HepG2 (cell line): ENCODE measurements at regions not wholly inside any gene's neighbourhood (a gene's known extent, or its start where the extent isn't known, plus 50 kb on each side); places are given as distances from the start of the nearest gene placed in this dataset.

Source experiments
- FOSL2 ChIP-seq: sonication (generic); formaldehyde crosslinking; IDR thresholded peaks from 2 replicates; pipeline ENCODE4 v1.4.0; 2020; ENCODE audit warnings: missing genetic modification reagents
- KDM1A ChIP-seq: IDR thresholded peaks from 2 replicates; pipeline ENCODE4 v1.6.1; 2016; ENCODE audit warnings: missing compliant biosample characterization
- ZNF781 ChIP-seq: sonication (generic); formaldehyde crosslinking; IDR thresholded peaks from 2 replicates; pipeline ENCODE4 v1.5.1; 2020; ENCODE audit warnings: borderline replicate concordance, mild to moderate bottlenecking, missing genetic modification reagents; ENCODE audit errors: not compliant biosample characterization
- ZSCAN20 ChIP-seq: sonication (generic); formaldehyde crosslinking; IDR thresholded peaks from 2 replicates; pipeline ENCODE4 v1.4.0; 2020; ENCODE audit warnings: missing genetic modification reagents, mild to moderate bottlenecking, borderline replicate concordance
- TF ChIP-seq, protein P1 (sequence below): sonication (generic); formaldehyde crosslinking; IDR thresholded peaks from 2 replicates; pipeline ENCODE4 v1.4.0; 2020; ENCODE audit warnings: missing genetic modification reagents, low read depth, mild to moderate bottlenecking, borderline replicate concordance
- TF ChIP-seq, protein P2 (sequence below): sonication (generic); formaldehyde crosslinking; IDR thresholded peaks from 2 replicates; pipeline ENCODE4 v1.4.0; 2020; ENCODE audit warnings: missing genetic modification reagents, borderline replicate concordance
- TF ChIP-seq, protein P3 (sequence below): sonication (generic); formaldehyde crosslinking; IDR thresholded peaks from 2 replicates; pipeline ENCODE4 v1.4.0; 2020; ENCODE audit warnings: missing genetic modification reagents, borderline replicate concordance
- TF ChIP-seq, protein P4 (sequence below): sonication (generic); formaldehyde crosslinking; IDR thresholded peaks from 2 replicates; pipeline ENCODE4 v1.4.0; 2020; ENCODE audit warnings: missing genetic modification reagents

GRCh38 chr6:134828641-134829040, 121.3 kb downstream of the ALDH8A1 start:
- TF ChIP-seq, protein P1, sequence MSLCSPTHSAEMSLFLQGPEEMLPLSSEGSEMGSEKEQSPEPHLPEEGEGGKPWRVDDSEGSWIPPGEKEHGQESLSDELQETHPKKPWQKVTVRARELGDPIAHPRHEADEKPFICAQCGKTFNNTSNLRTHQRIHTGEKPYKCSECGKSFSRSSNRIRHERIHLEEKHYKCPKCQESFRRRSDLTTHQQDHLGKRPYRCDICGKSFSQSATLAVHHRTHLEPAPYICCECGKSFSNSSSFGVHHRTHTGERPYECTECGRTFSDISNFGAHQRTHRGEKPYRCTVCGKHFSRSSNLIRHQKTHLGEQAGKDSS: no peak
- TF ChIP-seq KDM1A (CRISPR knock-in tag): no peak
- TF ChIP-seq, protein P2, sequence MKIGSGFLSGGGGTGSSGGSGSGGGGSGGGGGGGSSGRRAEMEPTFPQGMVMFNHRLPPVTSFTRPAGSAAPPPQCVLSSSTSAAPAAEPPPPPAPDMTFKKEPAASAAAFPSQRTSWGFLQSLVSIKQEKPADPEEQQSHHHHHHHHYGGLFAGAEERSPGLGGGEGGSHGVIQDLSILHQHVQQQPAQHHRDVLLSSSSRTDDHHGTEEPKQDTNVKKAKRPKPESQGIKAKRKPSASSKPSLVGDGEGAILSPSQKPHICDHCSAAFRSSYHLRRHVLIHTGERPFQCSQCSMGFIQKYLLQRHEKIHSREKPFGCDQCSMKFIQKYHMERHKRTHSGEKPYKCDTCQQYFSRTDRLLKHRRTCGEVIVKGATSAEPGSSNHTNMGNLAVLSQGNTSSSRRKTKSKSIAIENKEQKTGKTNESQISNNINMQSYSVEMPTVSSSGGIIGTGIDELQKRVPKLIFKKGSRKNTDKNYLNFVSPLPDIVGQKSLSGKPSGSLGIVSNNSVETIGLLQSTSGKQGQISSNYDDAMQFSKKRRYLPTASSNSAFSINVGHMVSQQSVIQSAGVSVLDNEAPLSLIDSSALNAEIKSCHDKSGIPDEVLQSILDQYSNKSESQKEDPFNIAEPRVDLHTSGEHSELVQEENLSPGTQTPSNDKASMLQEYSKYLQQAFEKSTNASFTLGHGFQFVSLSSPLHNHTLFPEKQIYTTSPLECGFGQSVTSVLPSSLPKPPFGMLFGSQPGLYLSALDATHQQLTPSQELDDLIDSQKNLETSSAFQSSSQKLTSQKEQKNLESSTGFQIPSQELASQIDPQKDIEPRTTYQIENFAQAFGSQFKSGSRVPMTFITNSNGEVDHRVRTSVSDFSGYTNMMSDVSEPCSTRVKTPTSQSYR (CRISPR knock-in tag): no peak
- no peak for TF ChIP-seq ZNF781 (CRISPR knock-in tag)
- TF ChIP-seq ZSCAN20 (CRISPR knock-in tag): no peak
- TF ChIP-seq, protein P3, sequence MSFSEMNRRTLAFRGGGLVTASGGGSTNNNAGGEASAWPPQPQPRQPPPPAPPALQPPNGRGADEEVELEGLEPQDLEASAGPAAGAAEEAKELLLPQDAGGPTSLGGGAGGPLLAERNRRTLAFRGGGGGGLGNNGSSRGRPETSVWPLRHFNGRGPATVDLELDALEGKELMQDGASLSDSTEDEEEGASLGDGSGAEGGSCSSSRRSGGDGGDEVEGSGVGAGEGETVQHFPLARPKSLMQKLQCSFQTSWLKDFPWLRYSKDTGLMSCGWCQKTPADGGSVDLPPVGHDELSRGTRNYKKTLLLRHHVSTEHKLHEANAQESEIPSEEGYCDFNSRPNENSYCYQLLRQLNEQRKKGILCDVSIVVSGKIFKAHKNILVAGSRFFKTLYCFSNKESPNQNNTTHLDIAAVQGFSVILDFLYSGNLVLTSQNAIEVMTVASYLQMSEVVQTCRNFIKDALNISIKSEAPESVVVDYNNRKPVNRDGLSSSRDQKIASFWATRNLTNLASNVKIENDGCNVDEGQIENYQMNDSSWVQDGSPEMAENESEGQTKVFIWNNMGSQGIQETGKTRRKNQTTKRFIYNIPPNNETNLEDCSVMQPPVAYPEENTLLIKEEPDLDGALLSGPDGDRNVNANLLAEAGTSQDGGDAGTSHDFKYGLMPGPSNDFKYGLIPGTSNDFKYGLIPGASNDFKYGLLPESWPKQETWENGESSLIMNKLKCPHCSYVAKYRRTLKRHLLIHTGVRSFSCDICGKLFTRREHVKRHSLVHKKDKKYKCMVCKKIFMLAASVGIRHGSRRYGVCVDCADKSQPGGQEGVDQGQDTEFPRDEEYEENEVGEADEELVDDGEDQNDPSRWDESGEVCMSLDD (CRISPR knock-in tag): no peak
- no peak for TF ChIP-seq FOSL2 (CRISPR knock-in tag)
- TF ChIP-seq, protein P4, sequence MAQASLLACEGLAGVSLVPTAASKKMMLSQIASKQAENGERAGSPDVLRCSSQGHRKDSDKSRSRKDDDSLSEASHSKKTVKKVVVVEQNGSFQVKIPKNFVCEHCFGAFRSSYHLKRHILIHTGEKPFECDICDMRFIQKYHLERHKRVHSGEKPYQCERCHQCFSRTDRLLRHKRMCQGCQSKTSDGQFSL (CRISPR knock-in tag): no peak
